ENCODE measurements at regions not wholly inside any gene's neighbourhood (a gene's known extent, or its start where the extent isn't known, plus 50 kb on each side); places are given as distances from the start of the nearest gene placed in this dataset.
"Not testable (repeated sequence)": the region's sequence is repeated elsewhere in the genome, so short reads cannot be mapped to it uniquely, and the experiment has no call there.

- H3K4me2 ChIP-seq (ENCODE audit: insufficient read depth, insufficient read length, low read length) = no peak overlapping the region
- H4K8ac ChIP-seq (replicated peaks; ENCODE audit: insufficient read length, low read depth, low read length) = no peak overlapping the region
- Mint-ChIP-seq H3K9me3 (peaks cover 97 to 98% of the 10 kb centered on the region in 2 experiments), H3K27me3 (ENCODE audit: low read depth) (no peaks in the 10 kb centered on the region), H3K4me3 (no peak overlapping the region), H3K36me3 (ENCODE audit: insufficient read depth in 1 of 3, low read depth in 3 of 3) (peaks cover 12 to 23% (median 22%) of the 10 kb centered on the region in 3 experiments; a peak in 6 of 7 replicates), H3K4me1 (no peaks in the 10 kb centered on the region), H3K27ac (no peak overlapping the region)
- no peak overlapping the region for H3K23ac ChIP-seq (ENCODE audit: insufficient read length, low read depth, low read length)
- TF ChIP-seq CTCF (conservative IDR thresholded peaks at IDR 0.05) = no peak
- no peak overlapping the region for H2BK5ac ChIP-seq (ENCODE audit: insufficient read length, low read length)
- H2BK120ac ChIP-seq (ENCODE audit: low read depth, low read length, poor library complexity, severe bottlenecking) = no peak overlapping the region
- H2AFZ ChIP-seq (ENCODE audit: low read length) = no peak overlapping the region
- H2BK15ac ChIP-seq (ENCODE audit: low read depth, low read length) = no peak overlapping the region
- H2BK12ac ChIP-seq (ENCODE audit: insufficient read length, low read depth, low read length) = no peak overlapping the region
- H2BK20ac ChIP-seq (ENCODE audit: low read depth, low read length, poor library complexity, severe bottlenecking) = no peak overlapping the region
- no peaks in the 10 kb centered on the region for H3K79me1 ChIP-seq (ENCODE audit: insufficient read depth, low read depth, low read length, poor library complexity, severe bottlenecking)
- H3K4ac ChIP-seq (ENCODE audit: low read depth, low read length) = no peak overlapping the region
- H2AK5ac ChIP-seq (ENCODE audit: insufficient read length, low read length) = no peak overlapping the region
- no peak for DNase-seq
- no peak overlapping the region for H3K9ac ChIP-seq (ENCODE audit: extremely low read depth, insufficient read length, low read length)
- no peaks in the 10 kb centered on the region for H4K20me1 ChIP-seq (ENCODE audit: control insufficient read depth, insufficient read depth, insufficient read length)
- no peak overlapping the region for H3K14ac ChIP-seq (ENCODE audit: insufficient read depth, low read length)
- no peaks in the 10 kb centered on the region for H3K4me1 ChIP-seq (ENCODE audit: insufficient read depth, low read length)
- no peak overlapping the region for H3K27ac ChIP-seq (ENCODE audit: insufficient read length, low read depth, low read length)
- no peak overlapping the region for H3K18ac ChIP-seq (ENCODE audit: insufficient read length, low read depth, low read length)
- no peak overlapping the region for H4K5ac ChIP-seq (ENCODE audit: insufficient read length, low read depth, low read length)
- H3K27me3 ChIP-seq (ENCODE audit: insufficient read depth, low read length) = no peaks in the 10 kb centered on the region
- H4K91ac ChIP-seq (ENCODE audit: insufficient read length, low read depth, low read length) = no peak overlapping the region
- H3T11ph ChIP-seq (ENCODE audit: low read length) = no peak overlapping the region
- H3K9me3 ChIP-seq (ENCODE audit: control insufficient read depth, low read depth, low read length) = peaks cover 87% of the 10 kb centered on the region
- H3K23me2 ChIP-seq (ENCODE audit: insufficient read length, low read depth, low read length, poor library complexity, severe bottlenecking) = no peaks in the 10 kb centered on the region
- H3K79me2 ChIP-seq (ENCODE audit: insufficient read depth, low read length) = no peaks in the 10 kb centered on the region
- WGBS (ENCODE audit: extremely low coverage, insufficient read length, low lambda C conversion rate) = no CpG with 5 or more reads among the region's 5 CpGs
- H3K56ac ChIP-seq (ENCODE audit: insufficient read length, low read depth, low read length) = no peak overlapping the region
Observed at GRCh38 chr19:27709496-27709895, 1503.5 kb downstream of the UQCRFS1 start.

GRCh38 chr19:27708986-27709385 is 1504.0 kb downstream of the UQCRFS1 start:
- not testable (repeated sequence) for H3K23ac ChIP-seq (ENCODE audit: insufficient read length, low read depth, low read length); H3K14ac ChIP-seq (ENCODE audit: insufficient read depth, low read length); H2AK5ac ChIP-seq (ENCODE audit: insufficient read length, low read length); H3K56ac ChIP-seq (ENCODE audit: insufficient read length, low read depth, low read length); H3K27me3 Mint-ChIP-seq (ENCODE audit: low read depth); H3K4me1 Mint-ChIP-seq; H3K4me1 ChIP-seq (ENCODE audit: insufficient read depth, low read length); H3K27ac ChIP-seq (ENCODE audit: insufficient read length, low read depth, low read length); H2BK120ac ChIP-seq (ENCODE audit: low read depth, low read length, poor library complexity, severe bottlenecking); H3K4ac ChIP-seq (ENCODE audit: low read depth, low read length); H3K4me3 Mint-ChIP-seq; H3K79me1 ChIP-seq (ENCODE audit: insufficient read depth, low read depth, low read length, poor library complexity, severe bottlenecking); H2BK20ac ChIP-seq (ENCODE audit: low read depth, low read length, poor library complexity, severe bottlenecking); H2BK5ac ChIP-seq (ENCODE audit: insufficient read length, low read length); H3K18ac ChIP-seq (ENCODE audit: insufficient read length, low read depth, low read length); H4K5ac ChIP-seq (ENCODE audit: insufficient read length, low read depth, low read length); H2BK12ac ChIP-seq (ENCODE audit: insufficient read length, low read depth, low read length); H2BK15ac ChIP-seq (ENCODE audit: low read depth, low read length); H3K79me2 ChIP-seq (ENCODE audit: insufficient read depth, low read length); H4K20me1 ChIP-seq (ENCODE audit: control insufficient read depth, insufficient read depth, insufficient read length); H2AFZ ChIP-seq (ENCODE audit: low read length); DNase-seq; H3K27me3 ChIP-seq (ENCODE audit: insufficient read depth, low read length); H3K23me2 ChIP-seq (ENCODE audit: insufficient read length, low read depth, low read length, poor library complexity, severe bottlenecking); H3K4me2 ChIP-seq (ENCODE audit: insufficient read depth, insufficient read length, low read length); H3T11ph ChIP-seq (ENCODE audit: low read length); H4K8ac ChIP-seq (replicated peaks; ENCODE audit: insufficient read length, low read depth, low read length); H4K91ac ChIP-seq (ENCODE audit: insufficient read length, low read depth, low read length); H3K27ac Mint-ChIP-seq; H3K9ac ChIP-seq (ENCODE audit: extremely low read depth, insufficient read length, low read length)
- Mint-ChIP-seq H3K9me3 (peaks cover 97 to 98% of the 10 kb centered on the region in 2 experiments), H3K36me3 (ENCODE audit: insufficient read depth in 1 of 3, low read depth in 3 of 3) (peaks cover 12 to 23% (median 23%) of the 10 kb centered on the region in 3 experiments; a peak in 6 of 7 replicates)
- peaks cover 83% of the 10 kb centered on the region for H3K9me3 ChIP-seq (ENCODE audit: control insufficient read depth, low read depth, low read length)
- WGBS (ENCODE audit: extremely low coverage, insufficient read length, low lambda C conversion rate) = no CpG with 5 or more reads among the region's 6 CpGs
